Lung (tissue), 11 donors: ENCODE measurements at regions not wholly inside any gene's neighbourhood (a gene's known extent, or its start where the extent isn't known, plus 50 kb on each side); places are given as distances from the start of the nearest gene placed in this dataset.
"Not testable (repeated sequence)": the region's sequence is repeated elsewhere in the genome, so short reads cannot be mapped to it uniquely, and the experiment has no call there.

Experiments used
- ATAC-seq: fragments of 200-7000 bp; cut with Tn5 transposase; one replicate; pipeline ENCODE4 v1.9.1; 2020; ENCODE audit warnings: moderate number of reproducible peaks; ENCODE audit not compliant: insufficient read depth, low FRiP score
- DNase-seq, 3 donors: peaks; one replicate each; pipeline ENCODE4 v3.0.0-alpha.2; 2013 to 2017
- H3K27ac ChIP-seq, 2 donors: one replicate each; pipeline ENCODE4 v1.5.1; 2013; ENCODE audit warnings: mild to moderate bottlenecking in 2 of 2, moderate library complexity in 2 of 2, control low read depth in 1 of 2, inconsistent platforms in 1 of 2, low read depth in 1 of 2, low read length in 1 of 2
- H3K27me3 ChIP-seq, 3 donors: one replicate each; pipeline ENCODE4 v1.5.1; 2013; ENCODE audit warnings: low read length in 2 of 3; ENCODE audit not compliant: control insufficient read depth in 3 of 3, insufficient read depth in 3 of 3
- H3K36me3 ChIP-seq, 4 donors: one replicate each; pipeline ENCODE4 v1.5.1; 2013; ENCODE audit warnings: low read length in 4 of 4, mild to moderate bottlenecking in 1 of 4, moderate library complexity in 1 of 4; ENCODE audit not compliant: control insufficient read depth in 4 of 4, insufficient read depth in 4 of 4
- H3K4me1 ChIP-seq, 5 donors: one replicate each; pipeline ENCODE4 v1.5.1; 2013; ENCODE audit warnings: low read length in 5 of 5, mild to moderate bottlenecking in 2 of 5, moderate library complexity in 1 of 5; ENCODE audit not compliant: control insufficient read depth in 5 of 5, insufficient read depth in 5 of 5
- H3K4me3 ChIP-seq: one replicate; pipeline ENCODE4 v1.5.1; 2013; ENCODE audit warnings: mild to moderate bottlenecking, control low read depth, moderate library complexity
- H3K9ac ChIP-seq, 2 donors: one replicate each; pipeline ENCODE4 v1.5.1; 2013; ENCODE audit warnings: low read length in 2 of 2, control low read depth in 1 of 2; ENCODE audit not compliant: insufficient read depth in 1 of 2
- H3K9me3 ChIP-seq, 4 donors: one replicate each; pipeline ENCODE4 v1.5.1; 2013; ENCODE audit warnings: low read length in 3 of 4, mild to moderate bottlenecking in 1 of 4, moderate library complexity in 1 of 4; ENCODE audit not compliant: control insufficient read depth in 4 of 4, insufficient read depth in 3 of 4
- WGBS, 2 donors: extraction: QIAGEN DNeasy Blood & Tissue Kit; methylation state at CpG; one replicate each; pipeline ENCODE4 v1.1.7; 2013; 5-methylcytosine and 5-hydroxymethylcytosine counted together
- TF ChIP-seq, protein P1 (sequence below): IDR thresholded peaks from 2 replicates; pipeline ENCODE4 v1.5.1; 2012; ENCODE audit warnings: mild to moderate bottlenecking; ENCODE audit errors: control extremely low read depth, extremely low read depth
- donor health status: control.
- donor health status: control.
- donor health status: Bipolar disorder and iron deficiency.
- donor health status: healthy.
- donor health status: DM: yes; HTN: yes; CAD: no.

DNA sequence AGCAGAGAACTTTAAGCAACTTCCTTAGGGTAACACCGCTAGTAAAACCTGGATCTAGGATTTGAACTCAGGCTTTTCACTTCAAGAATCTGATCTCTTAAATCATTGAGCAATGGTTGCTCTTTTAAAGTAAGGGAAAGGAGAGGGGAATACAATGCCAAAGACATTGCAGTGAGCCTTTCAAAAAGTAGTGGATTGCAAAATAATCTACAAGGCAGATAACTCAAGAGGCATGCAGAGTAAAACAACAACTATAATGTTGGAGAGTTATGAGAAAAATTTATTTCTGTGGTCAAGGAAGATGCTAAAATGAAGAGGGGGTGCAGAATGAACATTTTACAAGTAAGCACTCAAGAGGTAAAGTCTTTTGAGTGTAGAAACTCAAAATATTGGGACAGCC lies 432.6 kb downstream of the C12orf50 start:
- 86 to 98% methylated on average over 1 of the region's 1 CpG for WGBS, 2 donors
- DNase-seq = no peak
- Histone ChIP-seq H3K9me3 (no peaks in the 10 kb centered on the region), H3K4me1 (no peaks in the 10 kb centered on the region), H3K27me3 (no peaks in the 10 kb centered on the region), H3K4me3 (no peak overlapping the region), H3K36me3 (no peaks in the 10 kb centered on the region), H3K27ac (no peak overlapping the region), H3K9ac (no peak overlapping the region)
- ATAC-seq = no peak
- TF ChIP-seq, protein P1, sequence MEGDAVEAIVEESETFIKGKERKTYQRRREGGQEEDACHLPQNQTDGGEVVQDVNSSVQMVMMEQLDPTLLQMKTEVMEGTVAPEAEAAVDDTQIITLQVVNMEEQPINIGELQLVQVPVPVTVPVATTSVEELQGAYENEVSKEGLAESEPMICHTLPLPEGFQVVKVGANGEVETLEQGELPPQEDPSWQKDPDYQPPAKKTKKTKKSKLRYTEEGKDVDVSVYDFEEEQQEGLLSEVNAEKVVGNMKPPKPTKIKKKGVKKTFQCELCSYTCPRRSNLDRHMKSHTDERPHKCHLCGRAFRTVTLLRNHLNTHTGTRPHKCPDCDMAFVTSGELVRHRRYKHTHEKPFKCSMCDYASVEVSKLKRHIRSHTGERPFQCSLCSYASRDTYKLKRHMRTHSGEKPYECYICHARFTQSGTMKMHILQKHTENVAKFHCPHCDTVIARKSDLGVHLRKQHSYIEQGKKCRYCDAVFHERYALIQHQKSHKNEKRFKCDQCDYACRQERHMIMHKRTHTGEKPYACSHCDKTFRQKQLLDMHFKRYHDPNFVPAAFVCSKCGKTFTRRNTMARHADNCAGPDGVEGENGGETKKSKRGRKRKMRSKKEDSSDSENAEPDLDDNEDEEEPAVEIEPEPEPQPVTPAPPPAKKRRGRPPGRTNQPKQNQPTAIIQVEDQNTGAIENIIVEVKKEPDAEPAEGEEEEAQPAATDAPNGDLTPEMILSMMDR = no peak

DNA sequence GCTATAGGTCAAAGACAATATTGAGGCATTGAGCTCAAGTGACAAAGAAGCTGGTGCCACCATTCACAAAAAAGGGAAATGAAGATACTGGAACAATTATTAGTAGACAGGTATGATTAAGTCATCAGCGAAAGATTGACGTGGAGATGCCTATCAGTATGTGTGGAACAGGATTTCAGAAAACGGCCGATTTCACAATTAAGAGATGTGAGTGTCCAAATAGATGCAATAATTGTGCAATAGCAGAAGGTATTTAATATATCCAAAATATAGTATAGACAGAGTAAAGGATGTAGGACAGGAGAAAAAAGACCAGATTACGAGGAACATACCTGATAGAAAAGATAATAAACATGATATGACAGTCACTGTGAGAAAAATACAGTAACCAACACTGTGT lies 433.1 kb downstream of the C12orf50 start:
- 85 to 88% methylated on average over 5 of the region's 5 CpGs for WGBS, 2 donors
- TF ChIP-seq, protein P1 = no peak

DNA sequence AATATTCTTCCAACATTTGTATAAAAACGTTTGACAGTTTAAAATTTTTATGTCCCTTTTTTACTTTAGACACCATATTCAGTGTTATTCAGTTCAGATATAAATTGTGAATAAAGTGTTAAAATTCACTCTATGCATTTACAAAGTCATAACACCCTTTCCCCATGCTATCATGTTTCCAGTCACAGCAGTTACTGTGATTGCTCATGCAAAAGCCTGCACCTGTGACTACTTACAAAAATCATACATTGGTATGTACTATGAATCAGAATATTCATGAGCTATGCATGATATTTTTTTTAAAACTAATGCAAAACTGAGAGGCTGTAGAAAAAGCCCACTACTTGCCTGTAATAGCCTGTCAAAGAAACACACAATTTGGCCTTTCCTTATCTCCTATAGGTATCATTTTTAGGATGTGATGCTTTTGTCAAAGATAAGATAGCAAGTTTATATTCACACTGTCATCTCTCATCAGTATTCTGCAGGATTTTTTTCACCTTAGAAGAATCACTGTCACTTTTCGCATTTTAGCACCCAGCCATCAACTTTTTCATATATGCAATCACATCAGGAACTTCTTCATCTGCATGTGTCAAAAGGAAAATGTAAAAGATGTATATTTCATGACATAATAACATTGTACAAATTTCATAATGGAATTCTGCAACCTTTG lies 443.2 kb downstream of the C12orf50 start:
- no peaks in the 10 kb centered on the region for H3K27me3 ChIP-seq
- no peak for ATAC-seq
- no peaks in the 10 kb centered on the region for H3K4me1 ChIP-seq
- no peaks in the 10 kb centered on the region for H3K36me3 ChIP-seq
- H3K9me3 ChIP-seq = no peaks in the 10 kb centered on the region
- H3K4me3 ChIP-seq = no peak overlapping the region
- H3K27ac ChIP-seq = no peak overlapping the region
- TF ChIP-seq, protein P1 = no peak
- H3K9ac ChIP-seq = no peak overlapping the region
- WGBS, 2 donors = 60 to 65% methylated on average over 2 of the region's 2 CpGs
- DNase-seq = no peak

More for the DNA sequence above, 433.1 kb downstream of the C12orf50 start:
- Histone ChIP-seq H3K27me3 (no peaks in the 10 kb centered on the region), H3K9ac (no peak overlapping the region), H3K4me3 (no peak overlapping the region), H3K9me3 (no peaks in the 10 kb centered on the region), H3K27ac (no peak overlapping the region), H3K36me3 (no peaks in the 10 kb centered on the region), H3K4me1 (no peaks in the 10 kb centered on the region)
- DNase-seq (no peak), ATAC-seq (no peak)

DNA sequence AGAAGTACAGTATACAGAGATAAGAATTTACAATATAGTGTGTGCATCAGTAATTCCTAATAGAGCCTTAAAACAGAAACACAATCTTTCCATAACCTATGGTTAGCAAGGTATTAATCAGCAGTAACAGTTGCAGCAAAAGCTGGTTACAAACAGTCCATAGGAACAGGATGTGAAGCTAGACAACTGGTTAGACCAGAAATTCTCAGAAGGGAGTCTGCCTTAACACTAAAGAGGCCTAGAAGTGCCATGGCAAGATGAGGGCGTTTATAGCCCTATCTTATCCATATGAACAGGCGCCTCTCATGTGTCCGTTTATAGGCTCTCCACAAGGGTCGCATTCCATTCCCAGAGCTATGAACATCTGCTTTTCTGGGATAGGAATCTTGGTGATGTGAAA lies 450.1 kb downstream of the C12orf50 start:
- not testable (repeated sequence) for DNase-seq, H3K4me1 ChIP-seq, H3K27me3 ChIP-seq, ATAC-seq, H3K9ac ChIP-seq, H3K9me3 ChIP-seq, H3K4me3 ChIP-seq, H3K27ac ChIP-seq, H3K36me3 ChIP-seq
- WGBS, 2 donors = 78 to 88% methylated on average over 4 of the region's 4 CpGs
